ENCODE measurements at regions not wholly inside any gene's neighbourhood (a gene's known extent, or its start where the extent isn't known, plus 50 kb on each side); places are given as distances from the start of the nearest gene placed in this dataset.

- no peak for TF ChIP-seq ZBTB2 (IDR thresholded peaks at IDR 0.05)
- TF ChIP-seq, protein P1, sequence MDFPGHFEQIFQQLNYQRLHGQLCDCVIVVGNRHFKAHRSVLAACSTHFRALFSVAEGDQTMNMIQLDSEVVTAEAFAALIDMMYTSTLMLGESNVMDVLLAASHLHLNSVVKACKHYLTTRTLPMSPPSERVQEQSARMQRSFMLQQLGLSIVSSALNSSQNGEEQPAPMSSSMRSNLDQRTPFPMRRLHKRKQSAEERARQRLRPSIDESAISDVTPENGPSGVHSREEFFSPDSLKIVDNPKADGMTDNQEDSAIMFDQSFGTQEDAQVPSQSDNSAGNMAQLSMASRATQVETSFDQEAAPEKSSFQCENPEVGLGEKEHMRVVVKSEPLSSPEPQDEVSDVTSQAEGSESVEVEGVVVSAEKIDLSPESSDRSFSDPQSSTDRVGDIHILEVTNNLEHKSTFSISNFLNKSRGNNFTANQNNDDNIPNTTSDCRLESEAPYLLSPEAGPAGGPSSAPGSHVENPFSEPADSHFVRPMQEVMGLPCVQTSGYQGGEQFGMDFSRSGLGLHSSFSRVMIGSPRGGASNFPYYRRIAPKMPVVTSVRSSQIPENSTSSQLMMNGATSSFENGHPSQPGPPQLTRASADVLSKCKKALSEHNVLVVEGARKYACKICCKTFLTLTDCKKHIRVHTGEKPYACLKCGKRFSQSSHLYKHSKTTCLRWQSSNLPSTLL (IDR thresholded peaks at IDR 0.05) = no peak
- no peak for TF ChIP-seq DNMT1 (IDR thresholded peaks at IDR 0.05)
- no peak for TF ChIP-seq KLF1 (tag; IDR thresholded peaks at IDR 0.05)
Measured at GRCh38 chr7:125326666-125327255, 397.1 kb upstream of the POT1 start (continued).

DNA sequence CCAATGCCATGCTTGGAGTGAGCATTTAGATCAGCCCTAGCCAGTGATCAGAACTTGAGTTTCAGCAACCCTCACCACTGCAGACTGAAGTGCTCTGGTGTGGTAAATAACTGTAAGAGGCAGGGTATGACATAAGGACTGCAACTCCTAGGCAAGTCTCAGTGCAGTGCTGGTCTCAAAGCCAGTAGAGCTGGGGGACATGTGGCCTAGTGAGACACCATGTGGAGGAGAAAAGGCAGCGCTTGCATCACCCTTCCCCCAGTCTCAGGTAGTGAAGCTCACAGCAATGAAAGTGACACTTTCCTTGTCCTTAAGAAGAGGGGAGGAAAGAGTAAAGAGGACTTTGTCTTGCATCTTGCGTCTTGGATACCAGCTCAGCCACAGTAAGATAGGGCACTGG is 386.8 kb upstream of the POT1 start:
- Histone ChIP-seq H3K4me1 (replicated peaks in 1 of 2; ENCODE audit: control insufficient read depth in 2 of 2, insufficient read depth in 2 of 2, low read length in 2 of 2) (no peaks in the 10 kb centered on the region), H3K9me1 (ENCODE audit: control insufficient read depth, insufficient read depth, low read length) (no peaks in the 10 kb centered on the region), H3K4me3 (no peak overlapping the region), H3K4me2 (ENCODE audit: insufficient read depth, low read length) (no peak overlapping the region), H3K27ac (ENCODE audit: extremely low read depth, low read depth, low read length) (no peak overlapping the region), H3K36me3 (ENCODE audit: control insufficient read depth, insufficient read depth, low read length) (no peaks in the 10 kb centered on the region), H3K9me3 (replicated peaks; ENCODE audit: control insufficient read depth, insufficient read depth, low read depth, low read length) (peaks cover 3% of the 10 kb centered on the region; the same call in 1 of the 2 replicates), H2AFZ (ENCODE audit: low read depth, low read length) (no peak overlapping the region), H4K20me1 (replicated peaks; ENCODE audit: control insufficient read depth, insufficient read depth, low read length) (no peaks in the 10 kb centered on the region), H3K9ac (ENCODE audit: insufficient read depth in 1 of 2, low read depth in 2 of 2, low read length in 2 of 2) (no peak overlapping the region), H3K79me2 (ENCODE audit: control insufficient read depth, insufficient read depth, low read length) (no peaks in the 10 kb centered on the region), H3K27me3 (ENCODE audit: control insufficient read depth in 2 of 2, insufficient read depth in 2 of 2, low read length in 2 of 2) (no peaks in the 10 kb centered on the region)
- ChIA-PET CTCF (ENCODE audit: low intra/inter-chr PET ratio) (interaction anchor here (0.6 kb wide), 1 partner anchor 461 kb away, joined by 3 read pairs; no protein-coding TSS in a partner anchor), POLR2A (no interaction called here)
- WGBS (ENCODE audit: insufficient coverage, low coverage, missing lambda C conversion rate) = 3% methylated on average over 2 of the region's 2 CpGs
- intact Hi-C loops (cut with micrococcal nuclease) (loop anchor here (2.0 kb wide), 1 partner anchor 256 kb away; no protein-coding TSS in a partner anchor), in situ Hi-C loops (cut with MboI) (no loop called here)
- BruUV-seq (replicated peaks) = no TSS peak
- DNase-seq (ENCODE audit: extremely low read depth in 1 of 4, low spot score in 3 of 4) (peak in 1 of 4 experiments; percentile 37), ATAC-seq (peak; percentile 89), FAIRE-seq (no peak)
- TF ChIP-seq, protein P2, sequence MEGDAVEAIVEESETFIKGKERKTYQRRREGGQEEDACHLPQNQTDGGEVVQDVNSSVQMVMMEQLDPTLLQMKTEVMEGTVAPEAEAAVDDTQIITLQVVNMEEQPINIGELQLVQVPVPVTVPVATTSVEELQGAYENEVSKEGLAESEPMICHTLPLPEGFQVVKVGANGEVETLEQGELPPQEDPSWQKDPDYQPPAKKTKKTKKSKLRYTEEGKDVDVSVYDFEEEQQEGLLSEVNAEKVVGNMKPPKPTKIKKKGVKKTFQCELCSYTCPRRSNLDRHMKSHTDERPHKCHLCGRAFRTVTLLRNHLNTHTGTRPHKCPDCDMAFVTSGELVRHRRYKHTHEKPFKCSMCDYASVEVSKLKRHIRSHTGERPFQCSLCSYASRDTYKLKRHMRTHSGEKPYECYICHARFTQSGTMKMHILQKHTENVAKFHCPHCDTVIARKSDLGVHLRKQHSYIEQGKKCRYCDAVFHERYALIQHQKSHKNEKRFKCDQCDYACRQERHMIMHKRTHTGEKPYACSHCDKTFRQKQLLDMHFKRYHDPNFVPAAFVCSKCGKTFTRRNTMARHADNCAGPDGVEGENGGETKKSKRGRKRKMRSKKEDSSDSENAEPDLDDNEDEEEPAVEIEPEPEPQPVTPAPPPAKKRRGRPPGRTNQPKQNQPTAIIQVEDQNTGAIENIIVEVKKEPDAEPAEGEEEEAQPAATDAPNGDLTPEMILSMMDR (IDR thresholded peaks at IDR 0.05 in 2 of 3, conservative IDR thresholded peaks at IDR 0.05 in 1 of 3; ENCODE audit: insufficient read depth in 2 of 3, low read depth in 1 of 3, low read length in 3 of 3) = peak; percentile 24 to 39 (median 38); a peak in 3 of 6 replicates
- TF ChIP-seq, protein P3, sequence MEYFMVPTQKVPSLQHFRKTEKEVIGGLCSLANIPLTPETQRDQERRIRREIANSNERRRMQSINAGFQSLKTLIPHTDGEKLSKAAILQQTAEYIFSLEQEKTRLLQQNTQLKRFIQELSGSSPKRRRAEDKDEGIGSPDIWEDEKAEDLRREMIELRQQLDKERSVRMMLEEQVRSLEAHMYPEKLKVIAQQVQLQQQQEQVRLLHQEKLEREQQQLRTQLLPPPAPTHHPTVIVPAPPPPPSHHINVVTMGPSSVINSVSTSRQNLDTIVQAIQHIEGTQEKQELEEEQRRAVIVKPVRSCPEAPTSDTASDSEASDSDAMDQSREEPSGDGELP (CRISPR knock-in tag; IDR thresholded peaks at IDR 0.05; ENCODE audit: borderline replicate concordance) = no peak
- TF ChIP-seq HDAC2 (IDR thresholded peaks at IDR 0.05) (no peak), MYBL2 (IDR thresholded peaks at IDR 0.05; ENCODE audit: low read depth) (no peak), MYBL2 (CRISPR knock-in tag; IDR thresholded peaks at IDR 0.05; ENCODE audit: borderline replicate concordance) (no peak), RAD21 (CRISPR knock-in tag; conservative IDR thresholded peaks at IDR 0.05 in 1 of 2, IDR thresholded peaks at IDR 0.05 in 1 of 2) (peak; percentile 53 to 66), POLR3A (IDR thresholded peaks at IDR 0.05; ENCODE audit: borderline replicate concordance, extremely low read depth, insufficient read depth, insufficient read length) (no peak), SMC3 (conservative IDR thresholded peaks at IDR 0.05; ENCODE audit: insufficient read depth, low read depth, low read length) (0 out of 2 replicates have a peak, but pooled peaks have one; percentile 11), CEBPG (CRISPR knock-in tag; IDR thresholded peaks at IDR 0.05) (peak; percentile 64), CEBPG (tag; conservative IDR thresholded peaks at IDR 0.05 in 1 of 2, IDR thresholded peaks at IDR 0.05 in 1 of 2) (no peak)
